GM12878 (cell line): ENCODE measurements at regions not wholly inside any gene's neighbourhood (a gene's known extent, or its start where the extent isn't known, plus 50 kb on each side); places are given as distances from the start of the nearest gene placed in this dataset.

Experiments
- ATAC-seq: fragments of 200-7000 bp; cut with Tn5 transposase; 3 replicates; pipeline ENCODE4 v1.9.1; 2020; ENCODE audit warnings: mild to moderate bottlenecking, moderate library complexity
- BruUV-seq: library from RNA; stranded (reverse); fragments of 400-500 nt; replicated peaks from 2 replicates; lab custom pipeline; 2021; lab: Mats Ljungman, UMichigan
- CTCF ChIA-PET: fragments of 300-600 bp; sonication (Branson Sonifier 250); formaldehyde crosslinking; extraction: SDS; loops from one replicate; lab custom pipeline; 2021; ENCODE audit warnings: inconsistent platforms; lab: Yijun Ruan, JAX
- POLR2A ChIA-PET: fragments of 350-600 bp; formaldehyde crosslinking; extraction: SDS; loops from one replicate; lab custom pipeline; 2021; ENCODE audit warnings: inconsistent platforms; lab: Charles Lee
- RAD21 ChIA-PET: fragments of 300-600 bp; sonication (Branson Sonifier 250); formaldehyde crosslinking; loops from one replicate; lab custom pipeline; 2023; ENCODE audit warnings: antibody characterized with exemption; ENCODE audit not compliant: unreplicated experiment; lab: Charles Lee
- SMC1A ChIA-PET: fragments of 300-600 bp; sonication (Branson Sonifier 250); formaldehyde crosslinking; loops from one replicate; lab custom pipeline; 2023; ENCODE audit not compliant: unreplicated experiment, uncharacterized antibody; lab: Charles Lee
- DNase-seq: peaks from one replicate; pipeline ENCODE4 v3.0.0-alpha.2; 2011; ENCODE audit warnings: low read depth, low spot score
- FAIRE-seq: peaks from 3 replicates; lab custom pipeline; 2011; peaks lifted over from hg19 to GRCh38; lab: Jason Lieb, UNC
- H2AFZ ChIP-seq: 2 replicates; pipeline ENCODE4 v1.6.0; 2011; ENCODE audit warnings: low read depth, low read length, control low read depth; ENCODE audit not compliant: control insufficient read depth
- H3K27ac ChIP-seq: 2 replicates; pipeline ENCODE4 v1.5.1; 2011; ENCODE audit warnings: control low read depth; ENCODE audit not compliant: control insufficient read depth, insufficient read depth
- H3K27me3 ChIP-seq, 2 experiments: replicated peaks in 1 of 2; 2 replicates each; pipeline versions ENCODE4 v1.6.0 to v1.6.1; 2011; ENCODE audit warnings: low read length in 1 of 2; ENCODE audit not compliant: control insufficient read depth in 2 of 2, insufficient read depth in 2 of 2
- H3K36me3 ChIP-seq, 2 experiments: 2 replicates each; pipeline ENCODE4 v1.5.1; 2011; ENCODE audit warnings: low read length in 1 of 2; ENCODE audit not compliant: control insufficient read depth in 2 of 2, insufficient read depth in 2 of 2
- H3K4me1 ChIP-seq: 2 replicates; pipeline ENCODE4 v1.6.1; 2011; ENCODE audit warnings: mild to moderate bottlenecking, low read length, moderate library complexity, mixed read lengths; ENCODE audit not compliant: control insufficient read depth, insufficient read depth
- H3K4me2 ChIP-seq: 2 replicates; pipeline ENCODE4 v1.6.0; 2011; ENCODE audit warnings: control low read depth; ENCODE audit not compliant: control insufficient read depth, insufficient read depth
- H3K4me3 ChIP-seq: fragments of 200-600 bp; sonication (generic); 2 replicates; pipeline ENCODE4 v1.5.1; 2016
- H3K79me2 ChIP-seq: 2 replicates; pipeline ENCODE4 v1.6.0; 2011; ENCODE audit warnings: low read length; ENCODE audit not compliant: control insufficient read depth, insufficient read depth
- H3K9ac ChIP-seq: 2 replicates; pipeline ENCODE4 v1.8.0; 2011; ENCODE audit warnings: low read length, control low read depth, mixed read lengths; ENCODE audit not compliant: control insufficient read depth, insufficient read depth
- H3K9me3 ChIP-seq: replicated peaks from 3 replicates; pipeline ENCODE4 v1.5.1; 2011; ENCODE audit warnings: mild to moderate bottlenecking, low read length; ENCODE audit not compliant: control insufficient read depth, insufficient read depth
- H4K20me1 ChIP-seq: 2 replicates; pipeline ENCODE4 v1.6.0; 2011; ENCODE audit not compliant: control insufficient read depth, insufficient read depth
- BACH1 ChIP-seq: fragments of 450-650 bp; IDR thresholded peaks from 2 replicates; pipeline ENCODE4 v1.6.1; 2017; ENCODE audit warnings: mild to moderate bottlenecking, borderline replicate concordance
- GATAD2B ChIP-seq: fragments of 450-650 bp; conservative IDR thresholded peaks from 2 replicates; pipeline ENCODE4 v1.6.1; 2017; ENCODE audit warnings: low read depth, mild to moderate bottlenecking, moderate library complexity
- IRF3 ChIP-seq: fragments of 450-650 bp; IDR thresholded peaks from 2 replicates; pipeline ENCODE4 v1.6.1; 2014; ENCODE audit warnings: mild to moderate bottlenecking
- LARP7 ChIP-seq: fragments of 450-650 bp; IDR thresholded peaks from 2 replicates; pipeline ENCODE4 v1.6.1; 2017; ENCODE audit warnings: mild to moderate bottlenecking
- MYB ChIP-seq: fragments of 150-350 bp; IDR thresholded peaks from 2 replicates; pipeline ENCODE4 v1.6.1; 2014; ENCODE audit warnings: mild to moderate bottlenecking, low read depth, low read length, borderline replicate concordance
- RAD51 ChIP-seq: fragments of 450-650 bp; IDR thresholded peaks from 2 replicates; pipeline ENCODE4 v1.6.1; 2016; ENCODE audit warnings: moderate library complexity, mild to moderate bottlenecking, inconsistent platforms
- RFX5 ChIP-seq: IDR thresholded peaks from 2 replicates; pipeline ENCODE4 v1.6.1; 2011; ENCODE audit warnings: low read depth, low read length, improper control_type of control experiment
- RUNX3 ChIP-seq: IDR thresholded peaks from 2 replicates; pipeline ENCODE4 v1.6.1; 2012; ENCODE audit warnings: low read length, inconsistent platforms
- ZNF274 ChIP-seq: IDR thresholded peaks from one replicate; pipeline ENCODE4 v1.8.0; 2011; ENCODE audit not compliant: insufficient read length, insufficient read depth
- WGBS: methylation state at CpG from one replicate; pipeline ENCODE4 v1.1.6; 2016; ENCODE audit warnings: low lambda C conversion rate; ENCODE audit not compliant: insufficient replicate concordance, insufficient coverage; ENCODE audit errors: missing lambda C conversion rate; 5-methylcytosine and 5-hydroxymethylcytosine counted together
- in situ Hi-C: fragments of 300-500 bp; cut with MboI; formaldehyde crosslinking; loops from 9 replicates; pipeline ENCODE4 v1.14.3; 2018; ENCODE audit warnings: mixed read lengths
- intact Hi-C: fragments of 100-400 bp; cut with micrococcal nuclease; formaldehyde crosslinking; loops from one replicate; pipeline ENCODE4 v1.14.2; 2022; ENCODE audit not compliant: unreplicated experiment

GRCh38 chr2:128727914-128728313, 409.2 kb upstream of the HS6ST1 start:
- ChIA-PET RAD21 (interaction anchor here (1.2 to 1.5 kb wide), 2 partner anchors 9 to 386 kb away, joined by 3 read pairs; no protein-coding TSS in a partner anchor), POLR2A (no interaction called here), CTCF (interaction anchor here (1.1 to 4.2 kb wide), 4 partner anchors 9 to 31 kb away, joined by 3 to 21 read pairs (median 4); no protein-coding TSS in a partner anchor), SMC1A (interaction anchor here (1.3 to 2.5 kb wide), 2 partner anchors 10 to 27 kb away, joined by 4 to 13 read pairs; no protein-coding TSS in a partner anchor)
- Histone ChIP-seq H3K4me1 (peaks cover 4% of the 10 kb centered on the region), H2AFZ (no peak overlapping the region), H3K27me3 (no peaks in the 10 kb centered on the region), H3K36me3 (no peaks in the 10 kb centered on the region), H3K27ac (no peak overlapping the region), H3K9ac (no peak overlapping the region), H3K79me2 (no peaks in the 10 kb centered on the region), H3K4me2 (no peak overlapping the region), H3K4me3 (no peak overlapping the region), H3K9me3 (no peaks in the 10 kb centered on the region; the same call in 2 of the 3 replicates), H4K20me1 (no peaks in the 10 kb centered on the region)
- BruUV-seq = no TSS peak
- no peak for DNase-seq
- peak; percentile 75 for ATAC-seq
- TF ChIP-seq RAD51 (no peak), MYB (no peak), RUNX3 (0 out of 2 replicates have a peak, but pooled peaks have one; percentile 19), RFX5 (no peak)
- WGBS = 0% methylated on average over 2 of the region's 2 CpGs
- FAIRE-seq = no peak
- in situ Hi-C loops (no loop called here), intact Hi-C loops (no loop called here)

GRCh38 chr2:128729051-128729450, 410.4 kb upstream of the HS6ST1 start:
- WGBS = 72% methylated on average over 2 of the region's 2 CpGs
- no peaks in the 10 kb centered on the region for H3K36me3 ChIP-seq
- peaks cover 4% of the 10 kb centered on the region for H3K4me1 ChIP-seq
- in situ Hi-C loops (no loop called here), intact Hi-C loops (no loop called here)
- no TSS peak for BruUV-seq
- no peak for FAIRE-seq
- H2AFZ ChIP-seq = no peak overlapping the region
- H3K27me3 ChIP-seq = no peaks in the 10 kb centered on the region
- ChIA-PET POLR2A (no interaction called here), RAD21 (no interaction called here), CTCF (no interaction called here), SMC1A (no interaction called here)
- no peak overlapping the region for H3K4me2 ChIP-seq
- H3K9me3 ChIP-seq = no peaks in the 10 kb centered on the region; the same call in 2 of the 3 replicates
- ATAC-seq = no peak
- DNase-seq = no peak
- H3K4me3 ChIP-seq = no peak overlapping the region
- H3K79me2 ChIP-seq = no peaks in the 10 kb centered on the region
- no peaks in the 10 kb centered on the region for H4K20me1 ChIP-seq
- TF ChIP-seq GATAD2B (no peak), MYB (no peak), RAD51 (no peak), BACH1 (no peak), LARP7 (no peak), IRF3 (no peak), ZNF274 (no peak)
- H3K9ac ChIP-seq = no peak overlapping the region
- no peak overlapping the region for H3K27ac ChIP-seq
